ENCODE measurements at regions not wholly inside any gene's neighbourhood (a gene's known extent, or its start where the extent isn't known, plus 50 kb on each side); places are given as distances from the start of the nearest gene placed in this dataset.

DNA sequence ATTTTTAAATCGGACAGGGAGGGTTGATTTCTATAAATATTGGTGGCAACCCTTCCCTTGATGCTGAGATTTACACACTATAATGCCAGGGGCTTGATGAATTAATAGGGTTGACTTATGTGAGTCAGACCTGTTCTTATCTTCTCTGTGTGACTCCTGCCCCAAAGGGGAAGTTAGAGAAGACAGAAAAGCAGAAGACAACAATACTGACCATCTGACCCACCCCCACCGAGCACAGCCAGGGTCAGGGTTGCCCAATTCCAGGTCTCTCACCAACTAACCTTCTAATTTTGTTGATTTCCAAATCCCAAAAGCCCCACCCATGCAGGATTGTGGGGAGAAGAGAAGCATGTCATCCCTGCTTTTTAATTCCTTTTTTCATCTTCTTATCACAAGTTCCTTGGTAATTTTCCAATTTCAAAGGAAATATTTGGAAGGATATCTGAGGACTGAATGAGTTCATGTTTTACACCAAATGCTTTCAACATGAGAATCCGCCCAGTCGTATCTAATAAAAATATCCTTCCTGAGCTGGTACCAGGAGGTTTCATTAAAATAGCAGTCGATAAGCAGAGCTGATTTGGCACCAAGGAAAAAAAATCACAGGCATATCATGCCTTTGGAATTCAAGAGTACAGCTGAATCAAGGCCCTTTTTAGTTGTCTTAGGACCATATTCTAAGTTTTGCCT is 603.4 kb upstream of the CDH11 start:
- H3K27ac ChIP-seq (ENCODE audit: poor library complexity, severe bottlenecking): peak overlapping the region; percentile 16
- no peak; the same call in 2 of the 3 replicates for ATAC-seq (ENCODE audit: low read depth)
- H3K4me1 ChIP-seq (ENCODE audit: insufficient read depth, poor library complexity, severe bottlenecking): peaks cover 4% of the 10 kb centered on the region
- H3K27me3 ChIP-seq (ENCODE audit: insufficient read depth, poor library complexity, severe bottlenecking): no peaks in the 10 kb centered on the region
- TF ChIP-seq CTCF (IDR thresholded peaks at IDR 0.05; ENCODE audit: poor library complexity, severe bottlenecking): no peak
- H3K36me3 ChIP-seq (ENCODE audit: low read depth): no peaks in the 10 kb centered on the region
- H3K4me3 ChIP-seq (ENCODE audit: severe bottlenecking): no peak overlapping the region
- DNase-seq (ENCODE audit: low spot score): no peak
- H3K9me3 ChIP-seq (ENCODE audit: severe bottlenecking): no peaks in the 10 kb centered on the region

- Histone ChIP-seq H3K36me3 (ENCODE audit: low read depth) (no peaks in the 10 kb centered on the region), H3K9me3 (ENCODE audit: severe bottlenecking) (no peaks in the 10 kb centered on the region), H3K27me3 (ENCODE audit: insufficient read depth, poor library complexity, severe bottlenecking) (no peaks in the 10 kb centered on the region), H3K27ac (ENCODE audit: poor library complexity, severe bottlenecking) (no peak overlapping the region), H3K4me3 (ENCODE audit: severe bottlenecking) (no peak overlapping the region), H3K4me1 (ENCODE audit: insufficient read depth, poor library complexity, severe bottlenecking) (peaks cover 4% of the 10 kb centered on the region)
- TF ChIP-seq CTCF (IDR thresholded peaks at IDR 0.05; ENCODE audit: poor library complexity, severe bottlenecking): no peak
- DNase-seq (ENCODE audit: low spot score) (no peak), ATAC-seq (ENCODE audit: low read depth) (no peak)
Observed at GRCh38 chr16:65722429-65722828, 600.6 kb upstream of the CDH11 start.

- Histone ChIP-seq H3K27ac (ENCODE audit: poor library complexity, severe bottlenecking) (no peak overlapping the region), H3K9me3 (ENCODE audit: severe bottlenecking) (no peaks in the 10 kb centered on the region), H3K36me3 (ENCODE audit: low read depth) (no peaks in the 10 kb centered on the region), H3K27me3 (ENCODE audit: insufficient read depth, poor library complexity, severe bottlenecking) (no peaks in the 10 kb centered on the region), H3K4me3 (ENCODE audit: severe bottlenecking) (no peak overlapping the region), H3K4me1 (ENCODE audit: insufficient read depth, poor library complexity, severe bottlenecking) (no peaks in the 10 kb centered on the region)
- TF ChIP-seq CTCF (IDR thresholded peaks at IDR 0.05; ENCODE audit: poor library complexity, severe bottlenecking): no peak
- DNase-seq (ENCODE audit: low spot score): no peak
- ATAC-seq (ENCODE audit: low read depth): no peak
Observed at GRCh38 chr16:65717846-65718245, 596.0 kb upstream of the CDH11 start.

GRCh38 chr16:65716737-65717700 is 595.2 kb upstream of the CDH11 start:
- Histone ChIP-seq H3K4me3 (ENCODE audit: severe bottlenecking) (no peak overlapping the region), H3K9me3 (ENCODE audit: severe bottlenecking) (no peaks in the 10 kb centered on the region), H3K27ac (ENCODE audit: poor library complexity, severe bottlenecking) (no peak overlapping the region), H3K27me3 (ENCODE audit: insufficient read depth, poor library complexity, severe bottlenecking) (no peaks in the 10 kb centered on the region), H3K36me3 (ENCODE audit: low read depth) (no peaks in the 10 kb centered on the region), H3K4me1 (ENCODE audit: insufficient read depth, poor library complexity, severe bottlenecking) (no peaks in the 10 kb centered on the region)
- no peak for TF ChIP-seq CTCF (IDR thresholded peaks at IDR 0.05; ENCODE audit: poor library complexity, severe bottlenecking)
- ATAC-seq (ENCODE audit: low read depth) (no peak), DNase-seq (ENCODE audit: low spot score) (no peak)
